ENCODE measurements at regions not wholly inside any gene's neighbourhood (a gene's known extent, or its start where the extent isn't known, plus 50 kb on each side); places are given as distances from the start of the nearest gene placed in this dataset.
"Not testable (repeated sequence)": the region's sequence is repeated elsewhere in the genome, so short reads cannot be mapped to it uniquely, and the experiment has no call there.

- no peak for DNase-seq
Observed at GRCh38 chr5:98328015-98328414, 445.4 kb upstream of the RGMB start.

- no peak for DNase-seq
Observed at GRCh38 chr5:98330871-98331270, 442.6 kb upstream of the RGMB start.

GRCh38 chr5:98333921-98334320, 439.5 kb upstream of the RGMB start:
- DNase-seq, result no peak

- DNase-seq, result no peak
Observed at GRCh38 chr5:98334946-98335345, 438.5 kb upstream of the RGMB start.

- no peak for DNase-seq
Observed at GRCh38 chr5:98339141-98339848, 434.2 kb upstream of the RGMB start.

GRCh38 chr5:98341038-98342032, 432.1 kb upstream of the RGMB start:
- DNase-seq, result no peak

GRCh38 chr5:98342958-98343660, 430.4 kb upstream of the RGMB start:
- peak in 1 of 2 experiments; percentile 37 for DNase-seq

- DNase-seq, result no peak
Observed at GRCh38 chr5:98349251-98349989, 424.0 kb upstream of the RGMB start.

- DNase-seq, result no peak
Observed at GRCh38 chr5:98349990-98350365, 423.5 kb upstream of the RGMB start.

GRCh38 chr5:98354922-98355321, 418.5 kb upstream of the RGMB start:
- no peak for DNase-seq

- DNase-seq, result no peak
Observed at GRCh38 chr5:98360548-98360947, 412.9 kb upstream of the RGMB start.

GRCh38 chr5:98363157-98363556, 410.3 kb upstream of the RGMB start:
- DNase-seq, result no peak

- no peak for DNase-seq
Observed at GRCh38 chr5:98364549-98364948, 408.9 kb upstream of the RGMB start.

- peak; percentile 5 to 9 for DNase-seq
Observed at GRCh38 chr5:98365126-98365525, 408.3 kb upstream of the RGMB start.

GRCh38 chr5:98368141-98368540, 405.3 kb upstream of the RGMB start:
- no peak for DNase-seq

- DNase-seq, result no peak
Observed at GRCh38 chr5:98372351-98372750, 401.1 kb upstream of the RGMB start.

GRCh38 chr5:98391921-98392625, 381.4 kb upstream of the RGMB start:
- no peak for DNase-seq

GRCh38 chr5:98393205-98393604, 380.3 kb upstream of the RGMB start:
- not testable (repeated sequence) for DNase-seq

- DNase-seq, result no peak
Observed at GRCh38 chr5:98397081-98397480, 376.4 kb upstream of the RGMB start.

- no peak for DNase-seq
Observed at GRCh38 chr5:98398465-98398864, 375.0 kb upstream of the RGMB start.

- DNase-seq, result no peak
Observed at GRCh38 chr5:98401656-98402055, 371.8 kb upstream of the RGMB start.

GRCh38 chr5:98402130-98402529, 371.3 kb upstream of the RGMB start:
- no peak for DNase-seq

All from SHP77 (cell line).